ENCODE measurements at regions not wholly inside any gene's neighbourhood (a gene's known extent, or its start where the extent isn't known, plus 50 kb on each side); places are given as distances from the start of the nearest gene placed in this dataset.

- ChIA-PET CTCF (no interaction called here), POLR2A (no interaction called here)
- peaks cover 9% of the 10 kb centered on the region for H3K9me3 ChIP-seq (replicated peaks; ENCODE audit: control insufficient read depth, insufficient read depth, low read length)
- H3K4me1 ChIP-seq (ENCODE audit: control insufficient read depth, extremely low read depth, insufficient read depth, low read length): no peaks in the 10 kb centered on the region
- no peak for FAIRE-seq
- no peak overlapping the region for H3K4me2 ChIP-seq (ENCODE audit: insufficient read depth, low read length)
- no peak overlapping the region for H2AFZ ChIP-seq (ENCODE audit: low read depth, low read length)
- no peaks in the 10 kb centered on the region for H3K27me3 ChIP-seq (ENCODE audit: control insufficient read depth in 2 of 2, insufficient read depth in 2 of 2, low read length in 2 of 2)
- no peaks in the 10 kb centered on the region for H3K36me3 ChIP-seq (ENCODE audit: control insufficient read depth in 2 of 2, extremely low read depth in 1 of 2, insufficient read depth in 2 of 2, low read length in 2 of 2)
- DNase-seq (ENCODE audit: low read depth, low spot score): no peak
- no peak overlapping the region for H3K27ac ChIP-seq (ENCODE audit: insufficient read depth, low read depth, low read length)
- H3K4me3 ChIP-seq (replicated peaks in 1 of 3; ENCODE audit: insufficient read depth in 1 of 3, low read depth in 1 of 3, low read length in 3 of 3): no peak overlapping the region
- no peaks in the 10 kb centered on the region for H3K79me2 ChIP-seq (ENCODE audit: control insufficient read depth, insufficient read depth, low read length)
- no TSS peak for BruUV-seq (replicated peaks)
- intact Hi-C loops (cut with micrococcal nuclease): no loop called here
- dilution Hi-C loops (cut with MboI; ENCODE audit: extremely low pct_ligation_motif_present, low sequenced_read_pairs): no loop called here
- no peak overlapping the region for H3K9ac ChIP-seq (replicated peaks; ENCODE audit: extremely low read depth, insufficient read depth, low read length)
- no peaks in the 10 kb centered on the region for H3K9me1 ChIP-seq (replicated peaks; ENCODE audit: control insufficient read depth, extremely low read depth, insufficient read depth, low read length)
- TF ChIP-seq CTCF (IDR thresholded peaks at IDR 0.05; ENCODE audit: extremely low read depth in 1 of 2, insufficient read depth in 1 of 2, low read depth in 1 of 2, low read length in 2 of 2): no peak
- no peak for TF ChIP-seq JUN (IDR thresholded peaks at IDR 0.05; ENCODE audit: borderline replicate concordance, insufficient read depth, insufficient read length, low read depth)
- TF ChIP-seq MYC (IDR thresholded peaks at IDR 0.05; ENCODE audit: low read depth, low read length): no peak
- no peak for TF ChIP-seq MAX (IDR thresholded peaks at IDR 0.05; ENCODE audit: insufficient read depth, insufficient read length)
- no peak for TF ChIP-seq FOS (IDR thresholded peaks at IDR 0.05; ENCODE audit: borderline replicate concordance, insufficient read depth, low read length)
- no peak for TF ChIP-seq EZH2 (IDR thresholded peaks at IDR 0.05; ENCODE audit: borderline replicate concordance, low read depth, low read length, severe bottlenecking)
- no peak for TF ChIP-seq POLR2AphosphoS5 (IDR thresholded peaks at IDR 0.05; ENCODE audit: insufficient read depth, low read depth, low read length)
- no peak for TF ChIP-seq GATA2 (IDR thresholded peaks at IDR 0.05; ENCODE audit: insufficient read depth, insufficient read length, low read depth, low read length)
- TF ChIP-seq POLR2A (IDR thresholded peaks at IDR 0.05; ENCODE audit: low read depth, low read length): no peak
- no peaks in the 10 kb centered on the region for H4K20me1 ChIP-seq (replicated peaks; ENCODE audit: control insufficient read depth, extremely low read depth, insufficient read depth, low read length)
Measured at GRCh38 chr9:119801311-119801710, 432.1 kb upstream of the BRINP1 start.

All from endothelial cell of umbilical vein (primary cell).